ENCODE measurements at regions not wholly inside any gene's neighbourhood (a gene's known extent, or its start where the extent isn't known, plus 50 kb on each side); places are given as distances from the start of the nearest gene placed in this dataset.
"Not testable (repeated sequence)": the region's sequence is repeated elsewhere in the genome, so short reads cannot be mapped to it uniquely, and the experiment has no call there.

GRCh38 chr12:47367912-47368537, 288.3 kb upstream of the AMIGO2 start:
- no peak for DNase-seq

GRCh38 chr12:47366579-47366978, 286.8 kb upstream of the AMIGO2 start:
- DNase-seq = no peak

GRCh38 chr12:47366157-47366556, 286.4 kb upstream of the AMIGO2 start:
- no peak for DNase-seq

- not testable (repeated sequence) for DNase-seq
These were observed 285.8 kb upstream of the AMIGO2 start for GRCh38 chr12:47365443-47366076.

- no peak for DNase-seq
These were observed 284.5 kb upstream of the AMIGO2 start for GRCh38 chr12:47364261-47364660.

GRCh38 chr12:47362126-47362705, 282.5 kb upstream of the AMIGO2 start:
- no peak for DNase-seq

GRCh38 chr12:47361389-47362021, 281.7 kb upstream of the AMIGO2 start:
- no peak for DNase-seq

GRCh38 chr12:47360771-47361388, 281.1 kb upstream of the AMIGO2 start:
- DNase-seq = no peak

GRCh38 chr12:47360093-47360480, 280.3 kb upstream of the AMIGO2 start:
- no peak for DNase-seq

GRCh38 chr12:47359310-47360092, 279.7 kb upstream of the AMIGO2 start:
- DNase-seq = no peak

- DNase-seq = not testable (repeated sequence)
These were observed 277.2 kb upstream of the AMIGO2 start for GRCh38 chr12:47357006-47357405.

- DNase-seq = peak; percentile 20
These were observed 276.5 kb upstream of the AMIGO2 start for GRCh38 chr12:47356129-47356700.

GRCh38 chr12:47353508-47353907, 273.7 kb upstream of the AMIGO2 start:
- DNase-seq = no peak

GRCh38 chr12:47352067-47352466, 272.3 kb upstream of the AMIGO2 start:
- no peak for DNase-seq

- DNase-seq = no peak
These were observed 271.8 kb upstream of the AMIGO2 start for GRCh38 chr12:47351526-47351925.

GRCh38 chr12:47350062-47350408, 270.3 kb upstream of the AMIGO2 start:
- DNase-seq = no peak

GRCh38 chr12:47349137-47350061, 269.6 kb upstream of the AMIGO2 start:
- DNase-seq = no peak

- DNase-seq = no peak
These were observed 268.4 kb upstream of the AMIGO2 start for GRCh38 chr12:47348206-47348605.

- DNase-seq = no peak
These were observed 266.7 kb upstream of the AMIGO2 start for GRCh38 chr12:47346251-47347019.
